Neural progenitor cell (in vitro differentiated cells): ENCODE measurements at regions not wholly inside any gene's neighbourhood (a gene's known extent, or its start where the extent isn't known, plus 50 kb on each side); places are given as distances from the start of the nearest gene placed in this dataset.
"Not testable (repeated sequence)": the region's sequence is repeated elsewhere in the genome, so short reads cannot be mapped to it uniquely, and the experiment has no call there.

Experiments used
- DNase-seq: peaks from one replicate; pipeline ENCODE4 v3.0.0-alpha.2; 2016; ENCODE audit warnings: low spot score
- H2AFZ ChIP-seq: fragments of 200-600 bp; sonication (generic); replicated peaks from 2 replicates; pipeline ENCODE4 v1.6.1; 2016; ENCODE audit warnings: antibody characterized with exemption
- H3F3A ChIP-seq: fragments of 200-600 bp; sonication (generic); 2 replicates; pipeline ENCODE4 v1.6.1; 2016; ENCODE audit warnings: antibody characterized with exemption, low read depth
- H3K27ac ChIP-seq: fragments of 200-600 bp; sonication (generic); 2 replicates; pipeline ENCODE4 v1.5.1; 2016; ENCODE audit warnings: mild to moderate bottlenecking
- H3K27me3 ChIP-seq: fragments of 200-600 bp; sonication (generic); 2 replicates; pipeline ENCODE4 v1.6.1; 2016; ENCODE audit warnings: mild to moderate bottlenecking, moderate library complexity
- H3K36me3 ChIP-seq: fragments of 200-600 bp; sonication (generic); 2 replicates; pipeline ENCODE4 v1.5.1; 2016
- H3K4me1 ChIP-seq: fragments of 200-600 bp; sonication (generic); 2 replicates; pipeline ENCODE4 v1.6.1; 2016; ENCODE audit warnings: mixed run types
- H3K4me2 ChIP-seq: fragments of 200-600 bp; sonication (generic); 2 replicates; pipeline ENCODE4 v1.6.1; 2016
- H3K4me3 ChIP-seq: fragments of 200-600 bp; sonication (generic); 2 replicates; pipeline ENCODE4 v1.5.1; 2016
- H3K79me2 ChIP-seq: fragments of 200-600 bp; sonication (generic); 2 replicates; pipeline ENCODE4 v1.6.1; 2016; ENCODE audit warnings: low read depth
- H3K9ac ChIP-seq: fragments of 200-600 bp; sonication (generic); 2 replicates; pipeline ENCODE4 v1.6.1; 2016
- H3K9me3 ChIP-seq: fragments of 200-600 bp; sonication (generic); 2 replicates; pipeline ENCODE4 v1.5.1; 2016; ENCODE audit warnings: low read depth
- H4K20me1 ChIP-seq: fragments of 200-600 bp; sonication (generic); 2 replicates; pipeline ENCODE4 v1.6.1; 2016; ENCODE audit warnings: low read depth
- H3K27ac Mint-ChIP-seq: 3 replicates; pipeline ENCODE4 v1.8.0; 2021; ENCODE audit warnings: mixed read lengths
- H3K27me3 Mint-ChIP-seq: 2 replicates; pipeline ENCODE4 v1.8.0; 2022; ENCODE audit warnings: low read depth, mild to moderate bottlenecking, inconsistent platforms, moderate library complexity, mixed read lengths; ENCODE audit not compliant: insufficient read depth
- H3K36me3 Mint-ChIP-seq: 3 replicates; pipeline ENCODE4 v1.8.0; 2021; ENCODE audit warnings: mixed read lengths
- H3K4me1 Mint-ChIP-seq: 3 replicates; pipeline ENCODE4 v1.8.0; 2021; ENCODE audit warnings: mixed read lengths
- H3K4me3 Mint-ChIP-seq: 3 replicates; pipeline ENCODE4 v1.8.0; 2021; ENCODE audit warnings: mild to moderate bottlenecking, moderate library complexity, mixed read lengths
- H3K9me3 Mint-ChIP-seq: 3 replicates; pipeline ENCODE4 v1.8.0; 2020; ENCODE audit warnings: mixed read lengths
- CTCF ChIP-seq: fragments of 200-600 bp; sonication (generic); IDR thresholded peaks from 2 replicates; pipeline ENCODE4 v1.5.1; 2017; ENCODE audit warnings: antibody characterized with exemption, mild to moderate bottlenecking
- EZH2 ChIP-seq: fragments of 200-600 bp; sonication (generic); IDR thresholded peaks from 2 replicates; pipeline ENCODE4 v1.6.1; 2017; ENCODE audit warnings: antibody characterized with exemption, mild to moderate bottlenecking, moderate library complexity
- EZH2phosphoT487 ChIP-seq: fragments of 200-600 bp; sonication (generic); IDR thresholded peaks from 2 replicates; pipeline ENCODE4 v1.6.1; 2017; ENCODE audit warnings: antibody characterized with exemption

- H3K4me3 Mint-ChIP-seq: no peak overlapping the region
These were observed 54.0 kb upstream of the BBX start for GRCh38 chr3:107468782-107469181.

GRCh38 chr3:107470496-107470895, 52.3 kb upstream of the BBX start:
- H3K27me3 ChIP-seq, H3K4me1 ChIP-seq, H3F3A ChIP-seq, H3K79me2 ChIP-seq, H3K4me3 ChIP-seq, H4K20me1 ChIP-seq, H3K4me1 Mint-ChIP-seq, H3K9ac ChIP-seq, H3K36me3 ChIP-seq, H3K4me3 Mint-ChIP-seq, DNase-seq, H3K9me3 ChIP-seq, H3K27ac ChIP-seq, H3K27ac Mint-ChIP-seq, H3K4me2 ChIP-seq, H3K36me3 Mint-ChIP-seq, H3K27me3 Mint-ChIP-seq: not testable (repeated sequence)
- peaks cover 18% of the 10 kb centered on the region for H3K9me3 Mint-ChIP-seq
- H2AFZ ChIP-seq: peak overlapping the region; percentile 64

More at GRCh38 chr3:107468782-107469181, 54.0 kb upstream of the BBX start:
- Histone ChIP-seq H3K36me3 (no peaks in the 10 kb centered on the region), H3K4me2 (no peak overlapping the region), H3K9me3 (no peaks in the 10 kb centered on the region), H3K4me3 (no peak overlapping the region), H3K4me1 (no peaks in the 10 kb centered on the region), H3K79me2 (no peaks in the 10 kb centered on the region), H3F3A (no peaks in the 10 kb centered on the region), H3K27me3 (no peaks in the 10 kb centered on the region), H3K27ac (no peak overlapping the region), H3K9ac (no peak overlapping the region), H2AFZ (no peak overlapping the region), H4K20me1 (no peaks in the 10 kb centered on the region)
- no peak for DNase-seq
- Mint-ChIP-seq H3K27me3 (no peaks in the 10 kb centered on the region), H3K4me1 (peaks cover 2% of the 10 kb centered on the region), H3K9me3 (peaks cover 13% of the 10 kb centered on the region), H3K36me3 (no peaks in the 10 kb centered on the region), H3K27ac (no peak overlapping the region)
- TF ChIP-seq EZH2: no peak
- TF ChIP-seq EZH2phosphoT487: no peak
- TF ChIP-seq CTCF: no peak
